ENCODE measurements at regions not wholly inside any gene's neighbourhood (a gene's known extent, or its start where the extent isn't known, plus 50 kb on each side); places are given as distances from the start of the nearest gene placed in this dataset.

DNA sequence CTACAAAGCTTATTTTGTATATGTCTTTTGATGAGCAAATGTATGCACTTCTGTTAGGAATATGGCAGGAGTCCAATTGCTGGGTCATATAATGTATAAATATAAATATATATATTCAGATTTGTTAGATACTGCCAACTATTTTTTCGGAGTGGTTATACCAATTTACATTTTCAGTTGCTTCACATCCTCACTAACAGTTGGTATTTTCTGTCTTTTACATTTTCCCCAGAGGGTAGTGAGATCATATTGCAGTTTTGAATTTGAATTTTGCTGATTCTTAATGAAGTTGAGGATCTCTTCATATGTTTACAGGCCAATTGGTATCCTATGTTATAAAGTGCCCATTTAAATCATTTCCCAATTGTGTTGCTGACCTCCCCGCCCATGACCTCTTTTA lies 139.0 kb upstream of the KCNMB2 start:
- DNase-seq: no peak

GRCh38 chr3:178397836-178398235 lies 138.4 kb upstream of the KCNMB2 start:
- no peak for DNase-seq

DNA sequence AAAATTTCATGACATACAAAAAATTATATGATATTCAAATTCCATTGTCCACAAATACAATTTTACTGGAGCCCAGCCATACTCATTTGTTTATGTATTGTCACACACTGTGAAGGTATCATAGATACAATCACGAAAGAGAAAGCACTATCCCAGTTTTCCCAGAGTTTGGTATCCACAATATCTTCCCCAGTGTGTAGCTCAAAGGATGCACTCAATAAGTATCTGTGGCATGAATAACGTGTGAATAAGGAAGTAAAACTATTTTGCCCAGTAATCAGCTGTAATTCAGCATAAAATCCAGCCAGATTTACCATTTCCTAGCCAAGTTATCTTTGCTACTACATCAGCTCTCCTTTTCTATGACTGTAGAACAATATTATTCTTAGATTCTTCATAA lies 131.3 kb upstream of the KCNMB2 start:
- DNase-seq: no peak

- no peak for DNase-seq
Measured at GRCh38 chr3:178405531-178405930, 130.7 kb upstream of the KCNMB2 start.

DNA sequence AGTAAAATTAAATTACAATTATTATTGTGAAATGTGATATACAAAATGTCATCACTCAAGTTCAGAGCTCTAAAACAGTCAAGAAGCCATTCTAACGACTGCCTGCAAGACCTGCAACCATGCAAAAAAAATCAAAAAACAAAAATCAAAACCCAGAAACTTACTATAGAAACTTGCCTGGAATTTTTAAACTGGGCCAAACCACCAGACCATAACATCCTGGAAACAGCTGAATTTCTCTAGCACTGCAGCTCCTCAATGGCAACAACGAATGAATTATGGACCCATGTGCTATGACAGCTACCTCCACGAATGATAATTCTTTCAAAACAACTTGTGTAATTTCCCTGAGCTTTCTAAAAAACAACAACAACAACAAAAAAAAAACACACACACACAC lies 130.0 kb upstream of the KCNMB2 start:
- no peak for DNase-seq

DNA sequence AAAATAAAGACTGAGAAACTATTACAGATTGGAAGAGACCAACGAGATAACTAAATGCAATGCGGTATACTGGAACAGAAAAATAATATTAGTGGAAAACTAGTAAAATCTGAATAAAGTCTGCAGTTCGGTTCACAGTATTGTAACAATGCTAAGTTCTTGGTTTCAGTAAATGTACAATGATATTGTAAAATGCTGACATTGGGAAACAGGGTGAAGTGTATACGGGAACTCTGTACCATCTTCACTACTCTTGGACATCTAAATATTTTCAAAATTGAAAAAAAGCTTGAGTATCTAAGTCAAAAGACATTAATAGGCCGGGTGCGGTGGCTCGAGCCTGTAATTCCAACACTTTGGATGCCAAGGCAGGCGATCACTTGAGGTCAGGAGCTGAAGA lies 120.9 kb upstream of the KCNMB2 start:
- no peak for DNase-seq

- DNase-seq: no peak
Measured at GRCh38 chr3:178417736-178418135, 118.5 kb upstream of the KCNMB2 start.

DNA sequence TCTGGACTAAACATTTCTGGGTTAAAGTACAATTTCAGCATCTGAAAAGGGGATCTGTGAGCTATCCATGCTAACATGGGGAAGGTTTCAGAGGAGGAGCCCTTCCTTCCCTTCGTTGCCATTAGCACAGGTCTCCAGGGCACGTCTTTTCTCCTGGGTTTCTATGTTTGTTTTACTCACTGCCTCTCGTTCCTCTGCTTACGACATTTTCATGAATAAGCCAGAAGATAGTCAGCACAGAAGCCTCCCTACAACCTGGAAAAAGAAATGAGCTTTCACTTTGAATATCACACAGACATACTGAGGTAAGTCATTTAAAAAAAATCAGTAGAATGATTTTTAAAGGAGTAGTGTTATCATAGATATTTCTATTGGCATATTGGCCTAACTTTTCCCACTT lies 117.2 kb upstream of the KCNMB2 start:
- DNase-seq: no peak

- DNase-seq: no peak
Measured at GRCh38 chr3:178420033-178420432, 116.2 kb upstream of the KCNMB2 start.

DNA sequence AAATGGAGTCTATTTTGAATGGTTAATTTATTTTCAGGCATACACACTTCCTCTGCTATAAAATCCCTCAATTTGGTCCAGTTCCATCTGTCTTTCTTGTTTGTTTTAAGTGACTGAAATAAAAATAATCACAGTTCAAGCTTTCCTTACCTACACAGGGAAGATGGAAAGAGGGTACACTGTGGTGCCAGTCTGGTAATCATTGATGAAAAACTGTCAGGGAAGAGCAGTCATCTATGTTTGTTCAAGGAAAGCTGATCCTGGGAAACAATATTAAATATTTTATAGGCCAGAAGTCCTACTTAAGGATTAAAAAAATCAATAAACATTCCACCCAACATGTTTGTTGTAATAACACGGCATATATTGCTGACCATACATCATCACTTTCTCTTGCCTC lies 115.2 kb upstream of the KCNMB2 start:
- DNase-seq: no peak

- no peak for DNase-seq
Measured at GRCh38 chr3:178422406-178422805, 113.8 kb upstream of the KCNMB2 start.

DNA sequence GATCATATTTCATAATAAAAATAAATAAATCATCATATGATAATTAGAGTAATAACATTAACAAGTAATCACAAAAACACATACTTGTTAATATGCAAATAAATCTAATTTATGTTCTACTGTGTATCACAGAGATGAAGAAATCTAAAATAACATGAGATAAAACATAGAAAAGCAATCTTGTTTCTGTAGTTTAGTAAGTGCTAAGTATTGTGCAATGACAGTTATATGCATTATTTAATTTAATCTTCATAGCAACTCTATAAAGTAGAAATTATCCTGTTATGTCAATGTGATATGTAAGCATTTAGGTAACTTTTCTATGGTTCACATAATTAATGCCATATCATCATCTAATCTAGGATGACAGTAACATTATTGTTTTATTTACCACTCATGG lies 108.2 kb upstream of the KCNMB2 start:
- no peak for DNase-seq

DNA sequence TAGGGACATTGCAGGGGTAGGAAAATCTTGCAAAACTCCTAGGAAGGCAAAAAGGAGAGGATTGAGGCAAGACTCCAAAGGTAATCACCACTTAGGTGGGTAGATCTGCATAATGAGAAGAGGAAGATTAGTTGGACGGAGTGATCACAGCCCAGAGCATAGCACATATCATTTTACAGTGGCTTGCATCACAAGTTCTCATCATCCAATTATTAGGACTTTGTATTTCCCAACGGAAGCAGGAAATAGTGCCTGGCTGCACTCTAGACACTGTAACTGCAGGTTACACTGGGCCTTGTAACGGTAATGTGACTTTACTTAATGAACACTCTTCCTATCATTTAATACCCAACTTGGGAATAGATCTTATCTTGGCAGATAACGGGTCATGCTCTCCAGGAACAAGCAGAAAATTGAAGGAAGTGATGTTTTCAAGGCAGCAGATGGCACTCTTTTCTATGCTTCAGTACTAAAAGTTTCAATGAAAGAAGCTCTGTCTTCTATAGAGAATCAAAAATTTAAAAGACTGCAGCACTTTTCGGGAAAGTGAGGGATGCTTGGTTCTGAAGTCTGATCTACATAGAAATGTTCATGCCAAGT lies 101.9 kb upstream of the KCNMB2 start:
- DNase-seq: peak in 1 of 2 experiments; percentile 12

DNA sequence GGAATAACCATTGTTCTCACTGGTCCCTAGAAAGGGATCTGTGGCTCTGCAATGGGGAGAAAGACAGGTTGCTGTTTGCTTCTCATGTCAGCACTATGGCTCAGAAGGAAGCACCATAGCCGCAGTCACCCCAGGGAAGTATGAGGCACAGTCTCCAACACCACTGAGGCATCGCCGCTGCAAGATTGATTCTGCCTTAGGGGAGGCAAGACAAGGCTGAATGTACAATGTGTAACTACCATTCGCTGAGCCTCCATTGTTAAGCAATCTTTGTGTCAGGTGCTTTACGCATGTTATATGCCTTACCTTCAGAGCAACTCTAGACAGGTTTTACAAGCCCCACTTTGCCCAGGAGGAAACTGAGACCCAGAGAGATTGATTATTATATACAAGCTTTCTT lies 100.7 kb upstream of the KCNMB2 start:
- DNase-seq: no peak

- DNase-seq: peak in 1 of 2 experiments; percentile 24
Measured at GRCh38 chr3:178436773-178437172, 99.5 kb upstream of the KCNMB2 start.

DNA sequence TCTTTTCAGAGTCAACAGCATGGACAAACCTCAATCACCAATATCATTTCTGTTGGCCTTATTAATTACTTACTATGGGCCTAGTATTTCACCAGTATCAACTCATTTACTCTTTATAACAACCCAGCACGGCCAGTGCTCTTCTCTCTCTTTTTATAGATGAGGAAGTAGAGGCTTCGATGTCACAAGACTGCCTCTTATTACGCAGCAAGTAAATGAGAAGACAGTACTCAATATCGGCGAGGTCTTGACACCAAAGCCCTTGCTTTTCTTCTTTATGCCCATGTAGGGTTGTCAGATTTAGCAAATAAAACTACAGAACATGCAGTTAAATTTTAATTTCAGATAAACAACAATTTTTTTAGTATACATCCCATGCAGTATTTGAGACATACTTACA lies 99.0 kb upstream of the KCNMB2 start:
- no peak for DNase-seq

GRCh38 chr3:178439504-178439903 lies 96.7 kb upstream of the KCNMB2 start:
- no peak for DNase-seq

DNA sequence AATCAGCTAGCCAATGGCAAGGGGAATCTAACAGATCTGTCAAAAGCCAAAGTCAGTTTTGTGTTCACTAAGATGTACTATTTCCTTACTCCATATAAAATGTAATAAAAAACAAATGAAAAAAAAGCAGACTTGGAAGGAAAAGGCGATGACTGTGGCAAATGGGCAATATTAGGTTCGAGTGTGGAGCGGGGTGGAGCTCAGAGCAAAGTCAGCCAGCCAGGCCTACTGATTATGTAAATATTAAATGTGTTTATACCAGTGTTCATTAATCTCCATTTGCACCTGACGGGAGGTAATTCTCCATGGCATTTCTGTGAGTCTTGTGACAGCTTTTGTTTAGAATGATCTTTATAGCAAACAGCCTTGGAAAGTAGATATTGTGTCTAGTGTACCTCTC lies 96.2 kb upstream of the KCNMB2 start:
- no peak for DNase-seq

GRCh38 chr3:178443634-178444033 lies 92.6 kb upstream of the KCNMB2 start:
- DNase-seq: peak in 1 of 2 experiments; percentile 14

GRCh38 chr3:178445139-178445538 lies 91.1 kb upstream of the KCNMB2 start:
- DNase-seq: no peak

- DNase-seq: no peak
Measured at GRCh38 chr3:178446059-178446458, 90.2 kb upstream of the KCNMB2 start.

DNA sequence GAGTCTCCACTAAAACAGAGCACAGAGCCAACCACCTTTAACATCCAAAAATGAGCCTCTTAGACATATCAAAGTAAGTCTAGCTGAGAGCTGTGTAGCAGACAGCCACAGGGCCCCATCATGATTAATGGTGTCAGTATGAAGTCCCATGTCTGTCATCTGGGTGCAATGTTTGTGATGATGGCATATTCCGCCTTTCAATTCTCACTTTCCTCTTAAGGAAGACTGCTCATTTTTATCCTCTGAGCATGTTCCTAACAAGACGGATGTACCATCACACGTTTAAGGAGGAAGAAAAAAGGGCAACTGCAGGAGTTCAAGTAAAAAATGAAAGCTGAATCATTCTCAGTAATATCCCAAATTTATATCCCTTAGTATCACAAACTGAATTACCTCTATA lies 85.8 kb upstream of the KCNMB2 start:
- DNase-seq: no peak

DNA sequence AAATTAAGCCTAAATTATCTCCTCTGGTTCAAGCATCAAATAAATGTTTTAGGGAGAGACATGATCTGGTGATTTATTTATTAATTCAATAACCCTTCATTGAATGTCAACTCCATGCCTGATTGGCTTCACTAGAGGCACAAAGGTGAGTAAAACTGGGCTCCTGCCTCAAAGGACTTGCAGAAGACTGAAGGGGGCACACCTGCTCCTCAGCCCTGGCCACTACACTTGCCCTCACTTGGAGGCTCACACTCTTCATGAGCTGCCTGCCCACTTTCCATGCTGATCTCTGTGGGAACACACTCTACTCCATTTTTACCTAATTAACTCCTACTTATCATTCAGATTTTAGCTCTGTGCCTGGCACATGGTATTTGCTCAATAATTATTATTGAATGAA lies 84.4 kb upstream of the KCNMB2 start:
- DNase-seq: no peak

- no peak for DNase-seq
Measured at GRCh38 chr3:178454726-178455125, 81.5 kb upstream of the KCNMB2 start.

GRCh38 chr3:178455226-178455625 lies 81.0 kb upstream of the KCNMB2 start:
- no peak for DNase-seq

- no peak for DNase-seq
Measured at GRCh38 chr3:178455946-178456345, 80.3 kb upstream of the KCNMB2 start.

Data from SW 1271 (cell line).